ENCODE measurements at regions not wholly inside any gene's neighbourhood (a gene's known extent, or its start where the extent isn't known, plus 50 kb on each side); places are given as distances from the start of the nearest gene placed in this dataset.

DNA sequence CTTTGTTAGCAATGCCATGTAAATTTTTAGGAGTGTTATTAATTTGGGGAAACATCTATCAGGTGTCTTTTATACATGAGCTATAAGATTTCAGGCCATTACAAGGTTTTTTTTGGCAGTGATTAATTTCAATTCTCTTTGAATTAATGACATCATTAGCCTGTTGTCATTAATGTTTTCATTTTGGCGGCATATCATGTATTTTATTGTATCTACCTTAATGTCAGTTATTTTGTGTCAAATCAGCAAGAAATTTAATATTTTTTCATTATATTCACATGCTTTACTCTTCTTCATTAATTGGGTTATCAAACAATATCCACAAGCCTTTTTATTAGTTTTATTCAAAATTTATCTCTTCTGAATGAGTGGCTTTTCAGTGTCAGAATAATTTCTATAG is 153.0 kb upstream of the CAND1 start:
- Mint-ChIP-seq H3K36me3 (no peaks in the 10 kb centered on the region), H3K4me1 (no peaks in the 10 kb centered on the region), H3K4me3 (no peak overlapping the region), H3K9me3 (no peaks in the 10 kb centered on the region), H3K27me3 (ENCODE audit: low read depth in 3 of 3) (peaks cover 1 to 11% (median 2%) of the 10 kb centered on the region in 3 donors), H3K27ac (no peak overlapping the region)
- DNase-seq = no peak

DNA sequence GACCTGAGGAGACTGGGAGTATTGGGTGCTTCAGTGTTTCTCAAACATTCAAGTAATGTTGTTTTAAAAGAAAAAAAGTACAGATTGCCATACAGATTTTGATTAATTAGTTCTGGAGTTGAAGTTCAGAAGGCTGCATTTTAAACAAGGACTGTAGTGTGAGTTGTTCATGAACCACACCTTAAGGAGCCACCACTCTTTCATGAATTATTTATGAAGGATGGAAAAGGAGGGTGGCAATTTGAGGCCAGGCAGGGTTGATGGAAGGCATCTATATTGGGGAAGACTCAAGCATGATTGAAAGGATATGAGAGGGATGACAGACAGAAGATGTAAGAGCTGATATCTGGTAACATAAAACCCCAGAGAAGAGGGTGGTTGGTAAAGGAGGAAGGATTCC is 146.6 kb upstream of the CAND1 start:
- Mint-ChIP-seq H3K27ac (no peak overlapping the region), H3K27me3 (ENCODE audit: low read depth in 3 of 3) (peaks cover 2 to 13% (median 3%) of the 10 kb centered on the region in 3 donors), H3K36me3 (no peaks in the 10 kb centered on the region), H3K4me1 (no peaks in the 10 kb centered on the region), H3K9me3 (no peaks in the 10 kb centered on the region), H3K4me3 (no peak overlapping the region)
- DNase-seq = no peak

DNA sequence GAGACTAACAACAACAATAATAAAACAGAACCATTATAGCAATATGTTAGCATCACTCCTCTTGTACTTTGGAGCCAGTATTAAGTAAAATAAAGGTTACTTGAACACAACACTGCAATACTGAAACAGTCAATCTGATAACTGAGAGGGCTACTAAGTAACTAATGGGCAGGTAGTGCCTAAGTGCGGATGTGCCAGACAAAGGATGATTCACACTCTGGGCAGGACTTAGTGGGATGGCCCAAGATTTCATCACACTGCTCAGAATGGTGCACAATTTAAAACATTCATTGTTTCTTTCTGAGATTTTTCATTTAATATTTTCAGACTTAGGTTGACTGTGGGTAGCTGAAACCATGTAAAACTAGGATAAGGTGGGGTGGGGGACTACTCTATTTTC is 131.9 kb upstream of the CAND1 start:
- Mint-ChIP-seq H3K4me3 (no peak overlapping the region), H3K36me3 (no peaks in the 10 kb centered on the region), H3K4me1 (no peaks in the 10 kb centered on the region), H3K27me3 (ENCODE audit: low read depth in 3 of 3) (peaks cover 1 to 6% (median 2%) of the 10 kb centered on the region in 3 donors), H3K9me3 (peaks cover 0 to 7% (median 0%) of the 10 kb centered on the region in 6 donors), H3K27ac (no peak overlapping the region)
- DNase-seq = no peak

DNA sequence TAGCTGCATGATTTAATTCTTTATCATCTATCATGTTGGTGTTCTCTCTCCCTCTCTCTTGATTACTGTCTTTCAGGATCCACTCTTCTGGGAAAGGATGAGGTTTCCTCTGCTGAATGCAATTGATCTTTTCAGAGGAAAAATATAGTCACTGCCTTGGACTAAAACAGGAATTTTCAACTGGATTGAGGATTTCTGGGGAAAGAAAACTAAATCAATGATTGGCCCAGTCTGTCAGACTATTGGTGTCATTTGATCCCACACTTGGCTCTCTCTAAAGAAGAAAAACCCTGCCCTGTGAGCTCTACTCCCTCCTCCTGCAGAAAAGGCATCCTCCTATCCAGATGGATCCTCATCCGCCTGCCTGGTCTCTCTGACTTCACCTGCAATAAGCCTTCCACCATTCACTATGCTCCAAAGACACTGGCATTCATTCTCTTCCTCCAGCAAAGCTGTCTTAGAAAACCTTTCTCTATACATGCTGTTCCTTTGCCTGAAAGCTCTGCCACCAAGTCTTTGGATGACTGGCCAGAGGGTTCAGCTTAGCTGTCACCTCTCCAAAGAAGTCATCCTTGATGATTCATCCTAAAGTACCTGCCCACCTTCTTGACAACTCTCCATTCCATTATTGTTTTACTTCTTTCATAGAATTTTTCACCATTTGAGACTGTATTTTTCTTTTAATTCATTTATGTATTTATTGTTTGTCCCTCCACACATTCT is 127.7 kb upstream of the CAND1 start:
- Mint-ChIP-seq H3K27ac (no peak overlapping the region), H3K9me3 (peaks cover 0 to 9% (median 0%) of the 10 kb centered on the region in 6 donors), H3K27me3 (ENCODE audit: low read depth in 3 of 3) (peaks cover 1 to 7% (median 5%) of the 10 kb centered on the region in 3 donors), H3K4me1 (no peaks in the 10 kb centered on the region), H3K4me3 (no peak overlapping the region), H3K36me3 (no peaks in the 10 kb centered on the region)
- no peak for DNase-seq

DNA sequence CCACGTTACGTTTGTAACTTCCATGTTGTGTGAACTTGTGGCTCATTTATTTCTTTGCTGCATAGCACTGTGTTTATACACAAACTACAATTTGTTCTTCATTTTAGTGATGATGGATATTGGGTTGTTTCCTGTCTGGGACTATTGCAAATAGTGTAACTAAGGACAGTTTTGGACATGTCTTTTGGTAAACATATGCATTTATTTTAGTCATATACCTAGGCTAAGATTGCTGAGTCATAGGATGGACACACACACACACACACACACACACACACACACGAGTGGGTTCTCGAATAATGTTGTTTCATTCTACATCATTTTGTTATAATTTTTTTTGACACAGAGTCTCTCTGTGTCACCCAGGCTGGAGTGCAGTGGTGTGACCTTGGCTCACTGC is 123.5 kb upstream of the CAND1 start:
- H3K9me3 Mint-ChIP-seq = peaks cover 0 to 2% (median 0%) of the 10 kb centered on the region in 6 donors
- H3K27me3 Mint-ChIP-seq (ENCODE audit: low read depth in 3 of 3) = peaks cover 2 to 7% (median 5%) of the 10 kb centered on the region in 3 donors
- no peaks in the 10 kb centered on the region for H3K4me1 Mint-ChIP-seq
- H3K36me3 Mint-ChIP-seq = no peaks in the 10 kb centered on the region
- H3K27ac Mint-ChIP-seq = no peak overlapping the region
- no peak overlapping the region for H3K4me3 Mint-ChIP-seq
- DNase-seq = no peak

DNA sequence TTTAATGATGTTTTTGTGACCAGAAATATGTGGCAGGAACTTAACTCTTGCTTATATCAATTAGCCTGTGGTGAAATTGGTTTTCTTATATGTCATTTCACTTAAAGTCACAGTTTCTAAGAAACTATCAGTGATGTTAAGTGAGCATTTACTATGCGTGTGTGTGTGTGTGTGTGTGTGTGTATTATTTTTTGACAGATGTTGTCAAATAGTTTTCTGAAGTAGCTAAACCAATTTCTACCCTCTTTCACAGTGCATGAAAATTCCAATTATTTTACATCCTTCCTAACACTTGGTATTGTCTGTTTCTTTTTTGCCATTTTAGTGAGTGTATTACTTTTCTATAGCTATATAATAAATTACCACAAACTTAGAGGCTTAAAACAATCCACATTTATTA is 122.1 kb upstream of the CAND1 start:
- DNase-seq = no peak
- Mint-ChIP-seq H3K36me3 (no peaks in the 10 kb centered on the region), H3K4me3 (no peak overlapping the region), H3K27me3 (ENCODE audit: low read depth in 3 of 3) (peaks cover 2 to 7% (median 5%) of the 10 kb centered on the region in 3 donors), H3K4me1 (no peaks in the 10 kb centered on the region), H3K27ac (no peak overlapping the region), H3K9me3 (peaks cover 0 to 2% (median 0%) of the 10 kb centered on the region in 6 donors)

DNA sequence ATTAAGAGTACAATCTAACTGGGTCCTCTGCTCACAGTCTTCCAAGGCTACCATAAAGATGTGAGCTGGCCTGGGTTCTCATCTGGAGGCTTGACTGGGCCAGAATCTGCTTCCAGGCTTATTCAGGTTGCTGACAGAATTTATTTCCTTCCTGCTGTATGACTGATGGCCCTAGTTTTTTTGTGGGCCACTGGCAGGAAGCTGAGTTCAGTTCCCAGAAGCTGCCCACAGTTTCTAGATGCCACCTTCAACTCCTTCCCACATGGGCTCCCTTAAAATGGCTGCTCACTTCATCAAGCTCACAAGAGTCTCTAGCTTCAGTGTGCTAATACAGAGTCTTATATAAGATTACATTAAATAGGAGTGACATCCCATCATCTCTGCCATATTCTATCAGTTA is 121.7 kb upstream of the CAND1 start:
- no peak for DNase-seq
- H3K9me3 Mint-ChIP-seq = peaks cover 0 to 2% (median 0%) of the 10 kb centered on the region in 6 donors
- H3K4me1 Mint-ChIP-seq = no peaks in the 10 kb centered on the region
- H3K36me3 Mint-ChIP-seq = no peaks in the 10 kb centered on the region
- H3K4me3 Mint-ChIP-seq = no peak overlapping the region
- H3K27ac Mint-ChIP-seq = no peak overlapping the region
- H3K27me3 Mint-ChIP-seq (ENCODE audit: low read depth in 3 of 3) = peaks cover 2 to 5% (median 4%) of the 10 kb centered on the region in 3 donors

DNA sequence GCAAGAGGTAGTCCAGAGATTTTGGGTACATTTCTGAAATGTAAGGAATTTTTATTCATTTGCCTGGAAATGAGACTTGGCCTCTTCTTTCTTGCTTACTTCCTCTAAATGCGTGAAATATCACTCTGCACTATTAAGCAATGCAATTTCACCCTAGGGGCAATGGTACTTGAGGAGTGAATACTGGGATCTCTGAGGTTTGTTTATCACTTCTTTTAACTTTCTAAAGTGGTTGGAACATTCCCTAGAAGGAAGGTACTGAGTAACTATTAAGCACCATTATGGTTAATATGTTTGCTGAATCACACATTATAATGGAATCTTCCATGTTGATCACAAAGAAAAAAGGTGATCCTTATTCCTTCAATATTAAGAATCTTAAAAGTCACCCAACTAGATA is 120.9 kb upstream of the CAND1 start:
- H3K4me3 Mint-ChIP-seq = no peak overlapping the region
- no peaks in the 10 kb centered on the region for H3K36me3 Mint-ChIP-seq
- H3K9me3 Mint-ChIP-seq = peaks cover 0 to 2% (median 0%) of the 10 kb centered on the region in 6 donors
- H3K27me3 Mint-ChIP-seq (ENCODE audit: low read depth in 3 of 3) = peaks cover 2 to 8% (median 4%) of the 10 kb centered on the region in 3 donors
- no peaks in the 10 kb centered on the region for H3K4me1 Mint-ChIP-seq
- H3K27ac Mint-ChIP-seq = no peak overlapping the region
- no peak for DNase-seq

DNA sequence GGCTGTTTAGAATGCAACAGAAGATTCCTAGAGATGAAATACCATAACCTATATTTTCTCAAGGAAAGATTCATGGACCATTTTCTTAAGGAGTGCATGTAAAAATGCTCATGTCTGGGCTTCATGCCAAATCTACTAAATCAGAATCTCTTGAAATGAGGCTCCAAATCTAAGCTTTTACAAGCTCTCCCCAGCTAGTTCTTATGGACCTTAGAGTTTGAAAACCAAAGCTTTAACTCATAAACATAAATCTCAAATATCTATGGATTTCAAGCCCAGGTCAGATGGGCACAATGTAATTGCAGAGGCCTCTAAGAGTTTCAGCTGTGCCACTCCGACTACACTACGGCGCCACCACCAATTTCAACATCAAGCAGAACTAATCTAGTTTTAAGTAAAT is 117.3 kb upstream of the CAND1 start:
- Mint-ChIP-seq H3K27me3 (ENCODE audit: low read depth in 3 of 3) (peaks cover 0 to 8% (median 0%) of the 10 kb centered on the region in 3 donors), H3K27ac (no peak overlapping the region), H3K9me3 (no peaks in the 10 kb centered on the region), H3K4me1 (no peaks in the 10 kb centered on the region), H3K36me3 (no peaks in the 10 kb centered on the region), H3K4me3 (no peak overlapping the region)
- DNase-seq = no peak

DNA sequence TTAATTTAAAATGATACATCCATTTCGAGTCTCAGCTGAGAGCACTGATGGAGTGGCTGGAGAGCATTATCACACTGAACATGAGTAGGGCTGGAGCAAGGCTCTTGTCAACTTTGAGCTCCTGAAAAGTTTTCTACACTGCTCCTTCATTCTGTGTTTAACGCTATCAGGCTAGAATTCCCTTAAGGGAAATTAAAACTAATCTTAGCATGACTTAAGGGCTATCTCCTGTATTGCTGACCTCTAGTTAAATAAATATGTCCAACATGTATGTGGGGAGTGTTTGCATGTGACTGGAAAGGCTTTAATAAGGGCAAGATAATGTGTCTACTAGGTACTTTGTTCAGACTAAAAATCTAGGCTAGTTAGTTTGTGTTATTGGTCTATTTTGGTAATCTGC is 116.7 kb upstream of the CAND1 start:
- Mint-ChIP-seq H3K27ac (no peak overlapping the region), H3K4me3 (no peak overlapping the region), H3K27me3 (ENCODE audit: low read depth in 3 of 3) (peaks cover 0 to 8% (median 0%) of the 10 kb centered on the region in 3 donors), H3K4me1 (no peaks in the 10 kb centered on the region), H3K9me3 (no peaks in the 10 kb centered on the region), H3K36me3 (no peaks in the 10 kb centered on the region)
- no peak for DNase-seq

DNA sequence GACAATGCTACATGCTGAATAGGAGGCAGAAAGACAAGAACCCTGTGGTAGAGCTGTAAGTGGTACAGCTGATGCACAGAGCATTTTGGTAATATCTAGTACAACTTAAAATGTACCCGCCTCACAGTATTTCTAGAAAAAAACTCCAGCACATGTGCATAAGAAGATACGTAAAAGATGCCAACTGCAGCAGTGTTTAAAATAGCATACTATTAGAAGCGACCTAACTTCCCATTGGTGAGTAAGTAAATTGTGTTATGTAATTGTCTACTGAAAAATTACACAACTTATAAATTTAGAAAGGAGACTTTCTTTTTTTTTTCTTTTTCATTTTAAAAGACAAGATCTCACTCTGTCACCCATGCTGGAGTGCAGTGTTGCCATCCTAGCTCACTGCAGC is 114.3 kb upstream of the CAND1 start:
- no peaks in the 10 kb centered on the region for H3K36me3 Mint-ChIP-seq
- no peaks in the 10 kb centered on the region for H3K9me3 Mint-ChIP-seq
- DNase-seq = no peak
- no peak overlapping the region for H3K4me3 Mint-ChIP-seq
- H3K27ac Mint-ChIP-seq = no peak overlapping the region
- no peaks in the 10 kb centered on the region for H3K4me1 Mint-ChIP-seq
- H3K27me3 Mint-ChIP-seq (ENCODE audit: low read depth in 3 of 3) = peaks cover 0 to 10% (median 0%) of the 10 kb centered on the region in 3 donors

DNA sequence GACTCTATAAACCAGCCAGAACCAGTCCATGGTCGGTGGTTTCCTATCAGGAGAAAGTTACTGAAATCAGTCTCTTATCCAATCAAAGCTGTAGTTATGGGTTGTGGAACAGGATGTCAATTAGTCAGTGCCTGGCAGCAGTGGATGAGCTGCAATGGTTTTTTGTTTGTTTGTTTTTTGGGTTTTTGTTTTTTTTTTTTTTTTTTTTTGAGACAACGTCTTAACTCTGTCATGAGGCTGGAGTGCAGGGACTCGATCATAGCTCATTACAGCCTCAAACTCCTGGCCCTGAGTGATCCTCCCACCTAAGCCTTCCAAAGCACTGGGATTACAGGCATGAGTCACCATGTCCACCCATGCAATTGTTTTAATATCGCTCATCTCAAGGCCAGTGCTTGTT is 113.3 kb upstream of the CAND1 start:
- H3K9me3 Mint-ChIP-seq = no peaks in the 10 kb centered on the region
- no peaks in the 10 kb centered on the region for H3K4me1 Mint-ChIP-seq
- DNase-seq = no peak
- no peaks in the 10 kb centered on the region for H3K36me3 Mint-ChIP-seq
- no peak overlapping the region for H3K27ac Mint-ChIP-seq
- H3K27me3 Mint-ChIP-seq (ENCODE audit: low read depth in 3 of 3) = peaks cover 0 to 10% (median 2%) of the 10 kb centered on the region in 3 donors
- no peak overlapping the region for H3K4me3 Mint-ChIP-seq

DNA sequence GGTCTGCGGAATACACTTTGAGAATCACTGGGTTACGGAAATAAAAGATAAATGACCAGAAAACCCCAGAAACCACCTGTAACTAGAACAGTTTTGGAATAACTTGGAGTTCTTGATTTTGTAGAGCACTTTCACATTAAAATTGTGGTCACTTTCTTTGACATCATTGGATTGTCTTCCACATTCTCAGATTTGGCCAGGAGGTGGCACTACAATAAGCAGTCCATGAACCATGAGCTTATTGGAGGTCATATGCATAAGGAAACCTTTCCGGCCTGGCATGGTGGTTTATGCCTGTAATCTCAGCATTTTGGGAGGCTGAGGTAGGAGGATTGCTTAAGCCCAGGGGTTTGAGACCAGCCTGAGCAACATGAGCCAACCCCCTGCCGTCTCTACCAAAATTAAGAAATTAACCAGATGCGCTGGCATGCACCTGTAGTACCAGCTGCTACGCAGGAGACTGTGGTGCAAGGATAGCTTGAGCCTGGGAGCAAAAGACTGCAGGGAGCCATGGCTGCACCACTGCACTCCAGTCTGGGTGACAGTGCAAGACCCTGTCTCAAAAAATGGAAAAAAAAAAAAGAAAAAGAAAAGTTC is 107.7 kb upstream of the CAND1 start:
- Mint-ChIP-seq H3K27me3 (ENCODE audit: low read depth in 3 of 3) (peaks cover 2 to 5% (median 3%) of the 10 kb centered on the region in 3 donors), H3K4me1 (no peaks in the 10 kb centered on the region), H3K9me3 (no peaks in the 10 kb centered on the region), H3K27ac (no peak overlapping the region), H3K4me3 (no peak overlapping the region), H3K36me3 (no peaks in the 10 kb centered on the region)
- no peak for DNase-seq

DNA sequence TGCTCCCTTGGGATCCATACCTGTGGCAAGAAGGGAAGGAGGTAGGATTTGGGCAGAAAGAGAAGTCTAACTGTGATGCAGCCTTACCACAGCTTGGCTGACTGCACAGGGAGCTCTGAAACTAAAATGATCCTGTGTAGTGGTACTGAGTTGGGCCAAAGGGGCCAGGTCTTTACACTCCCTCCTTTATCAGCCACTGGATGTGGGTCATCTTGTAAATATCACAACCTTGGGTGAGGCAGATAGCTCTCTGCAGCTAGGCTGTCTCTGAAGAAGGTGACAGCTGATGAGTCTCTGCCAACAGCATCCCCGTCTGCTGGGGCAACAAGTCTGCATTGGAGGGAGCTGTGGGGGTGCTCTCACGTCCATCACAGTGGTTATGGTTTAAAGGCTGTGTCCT is 95.9 kb upstream of the CAND1 start:
- Mint-ChIP-seq H3K9me3 (peaks cover 0 to 2% (median 0%) of the 10 kb centered on the region in 6 donors), H3K4me1 (no peaks in the 10 kb centered on the region), H3K36me3 (no peaks in the 10 kb centered on the region), H3K4me3 (no peak overlapping the region), H3K27me3 (ENCODE audit: low read depth in 3 of 3) (peaks cover 6 to 11% (median 8%) of the 10 kb centered on the region in 3 donors), H3K27ac (no peak overlapping the region)
- DNase-seq = no peak

DNA sequence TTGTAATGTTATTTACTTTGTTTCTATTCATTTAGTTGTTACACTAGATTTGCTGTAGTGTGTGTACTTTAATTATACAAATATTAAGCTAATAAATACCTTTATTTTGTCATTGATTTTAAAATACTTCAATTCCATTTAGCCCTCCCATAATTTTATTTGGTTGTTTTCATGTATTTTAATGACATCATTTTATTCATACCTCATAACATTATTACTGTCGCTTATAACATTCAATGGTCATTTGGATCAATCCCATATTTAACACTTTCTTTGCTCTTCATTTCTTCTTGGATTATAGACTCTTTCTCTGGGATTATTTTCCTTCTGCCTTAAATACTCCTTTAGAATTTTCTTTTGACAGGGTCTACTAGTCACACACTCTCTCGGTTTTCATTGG is 86.6 kb upstream of the CAND1 start:
- Mint-ChIP-seq H3K36me3 (no peaks in the 10 kb centered on the region), H3K4me3 (no peak overlapping the region), H3K27me3 (ENCODE audit: low read depth in 3 of 3) (peaks cover 4 to 16% (median 7%) of the 10 kb centered on the region in 3 donors), H3K9me3 (peaks cover 0 to 8% (median 0%) of the 10 kb centered on the region in 6 donors), H3K4me1 (no peaks in the 10 kb centered on the region), H3K27ac (no peak overlapping the region)
- DNase-seq = no peak
